Activated naive CD4-positive, alpha-beta T cell treated with anti-CD3 and anti-CD28 coated beads for 36 hours (primary cell): ENCODE measurements at regions not wholly inside any gene's neighbourhood (a gene's known extent, or its start where the extent isn't known, plus 50 kb on each side); places are given as distances from the start of the nearest gene placed in this dataset.

Source experiments
- CTCF ChIA-PET: fragments of 350-600 bp; sonication (Branson Sonifier 250); formaldehyde crosslinking; loops from one replicate; lab custom pipeline; 2021; ENCODE audit warnings: antibody characterized with exemption; lab: Charles Lee
- DNase-seq: peaks from one replicate; pipeline ENCODE4 v3.0.0-alpha.2; 2020
- H3K27ac Mint-ChIP-seq: one replicate; pipeline ENCODE4 v1.8.0; 2021; ENCODE audit warnings: mild to moderate bottlenecking, mixed read lengths
- H3K27me3 Mint-ChIP-seq: one replicate; pipeline ENCODE4 v1.8.0; 2021; ENCODE audit warnings: low read depth, mixed read lengths
- H3K36me3 Mint-ChIP-seq: one replicate; pipeline ENCODE4 v1.8.0; 2021; ENCODE audit warnings: low read depth, mixed read lengths
- H3K4me1 Mint-ChIP-seq: one replicate; pipeline ENCODE4 v1.8.0; 2021; ENCODE audit warnings: low read depth, mixed read lengths
- H3K4me3 Mint-ChIP-seq: one replicate; pipeline ENCODE4 v1.8.0; 2021; ENCODE audit warnings: mild to moderate bottlenecking, moderate library complexity, mixed read lengths
- H3K9me3 Mint-ChIP-seq: one replicate; pipeline ENCODE4 v1.8.0; 2021; ENCODE audit warnings: mixed read lengths
- intact Hi-C: fragments of 100-400 bp; cut with micrococcal nuclease; formaldehyde crosslinking; loops from one replicate; pipeline ENCODE4 v1.15.1; 2023

GRCh38 chr9:91117474-91117891, 244.2 kb downstream of the AUH start:
- no peaks in the 10 kb centered on the region for H3K4me1 Mint-ChIP-seq
- peaks cover 1% of the 10 kb centered on the region for H3K36me3 Mint-ChIP-seq
- intact Hi-C loops, result no loop called here
- CTCF ChIA-PET, result interaction anchor here (0.6 kb wide), 1 partner anchor 50 kb away, joined by 3 read pairs; no protein-coding TSS in a partner anchor
- no peaks in the 10 kb centered on the region for H3K9me3 Mint-ChIP-seq
- H3K4me3 Mint-ChIP-seq, result no peak overlapping the region
- no peak for DNase-seq
- no peak overlapping the region for H3K27ac Mint-ChIP-seq
- peaks cover 40% of the 10 kb centered on the region for H3K27me3 Mint-ChIP-seq

DNA sequence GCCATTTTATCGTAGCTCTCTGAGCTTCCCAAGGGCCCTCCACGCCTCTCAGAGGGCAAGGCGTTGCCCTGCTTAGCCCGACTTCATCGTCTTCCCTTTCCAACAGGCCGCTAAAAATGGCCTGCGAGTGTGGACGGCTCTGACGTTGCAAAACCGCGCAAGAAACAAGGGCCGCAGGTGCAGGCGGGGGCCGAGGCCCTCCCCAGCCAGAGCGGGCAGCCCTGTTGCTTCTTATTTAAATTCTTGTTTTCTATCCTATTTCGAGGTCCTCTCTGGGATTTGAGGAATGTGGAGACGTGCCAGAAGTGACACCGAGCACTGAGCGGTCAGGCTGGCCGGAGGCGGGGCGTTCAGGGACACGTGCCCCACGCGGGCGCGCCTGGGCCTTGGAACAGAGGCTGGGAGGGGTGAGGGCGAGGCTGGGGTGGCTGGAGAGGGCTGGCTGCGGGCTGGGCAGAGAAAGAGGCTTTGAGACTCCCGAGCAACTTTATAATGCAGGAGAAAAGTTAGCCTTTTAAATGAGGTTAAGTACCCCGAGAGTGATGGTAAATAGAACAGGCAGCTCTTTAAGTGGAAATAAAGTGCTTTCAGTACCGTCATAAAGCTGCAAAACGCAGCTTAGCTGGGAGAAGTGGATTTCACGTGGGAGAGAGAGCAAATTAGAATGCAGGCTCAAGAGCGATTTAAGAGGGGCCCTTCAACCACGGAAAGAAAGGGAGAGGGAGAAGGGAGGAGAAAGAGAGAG, 243.6 kb downstream of the AUH start:
- intact Hi-C loops, result no loop called here
- CTCF ChIA-PET, result interaction anchor here (0.6 kb wide), 1 partner anchor 49 kb away, joined by 3 read pairs; no protein-coding TSS in a partner anchor
- peaks cover 5% of the 10 kb centered on the region for H3K4me1 Mint-ChIP-seq
- H3K27me3 Mint-ChIP-seq, result peaks cover 37% of the 10 kb centered on the region
- H3K27ac Mint-ChIP-seq, result no peak overlapping the region
- H3K36me3 Mint-ChIP-seq, result peaks cover 1% of the 10 kb centered on the region
- DNase-seq, result no peak
- H3K9me3 Mint-ChIP-seq, result no peaks in the 10 kb centered on the region
- no peak overlapping the region for H3K4me3 Mint-ChIP-seq

GRCh38 chr9:91118704-91119025, 243.1 kb downstream of the AUH start:
- Mint-ChIP-seq H3K27me3 (peaks cover 37% of the 10 kb centered on the region), H3K27ac (no peak overlapping the region), H3K36me3 (peaks cover 1% of the 10 kb centered on the region), H3K4me1 (peaks cover 6% of the 10 kb centered on the region), H3K4me3 (no peak overlapping the region), H3K9me3 (no peaks in the 10 kb centered on the region)
- CTCF ChIA-PET, result interaction anchor here (1.0 kb wide), 1 partner anchor 12 kb away, joined by 3 read pairs; no protein-coding TSS in a partner anchor
- intact Hi-C loops, result no loop called here
- no peak for DNase-seq

- H3K27ac Mint-ChIP-seq, result no peak overlapping the region
- H3K27me3 Mint-ChIP-seq, result peaks cover 37% of the 10 kb centered on the region
- H3K36me3 Mint-ChIP-seq, result peaks cover 1% of the 10 kb centered on the region
- CTCF ChIA-PET, result interaction anchor here (1.0 kb wide), 1 partner anchor 12 kb away, joined by 3 read pairs; no protein-coding TSS in a partner anchor
- peaks cover 6% of the 10 kb centered on the region for H3K4me1 Mint-ChIP-seq
- intact Hi-C loops, result no loop called here
- DNase-seq, result no peak
- H3K4me3 Mint-ChIP-seq, result no peak overlapping the region
- no peaks in the 10 kb centered on the region for H3K9me3 Mint-ChIP-seq
Measured at GRCh38 chr9:91119142-91119541, 242.6 kb downstream of the AUH start.

DNA sequence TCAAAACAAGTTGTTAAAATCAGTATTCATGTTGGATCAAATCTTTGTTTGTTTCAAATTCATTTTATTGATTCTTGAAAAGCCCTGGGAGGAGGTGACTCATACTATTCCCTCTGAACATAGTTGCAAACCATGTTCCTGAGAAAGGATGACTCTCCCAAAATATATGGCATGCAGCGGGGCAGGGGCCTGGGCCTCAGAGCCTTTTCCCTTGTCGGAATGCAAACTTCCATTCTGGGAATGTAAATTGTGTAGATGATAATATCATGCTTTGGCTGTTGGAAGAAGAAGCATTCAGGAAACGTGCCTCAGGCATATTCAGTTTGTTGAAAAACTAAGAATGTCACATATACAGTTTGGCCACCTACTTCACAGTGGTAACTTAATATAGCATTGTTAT, 242.0 kb downstream of the AUH start:
- Mint-ChIP-seq H3K9me3 (no peaks in the 10 kb centered on the region), H3K4me3 (no peak overlapping the region), H3K27ac (no peak overlapping the region), H3K36me3 (peaks cover 1% of the 10 kb centered on the region), H3K4me1 (peaks cover 6% of the 10 kb centered on the region), H3K27me3 (peaks cover 37% of the 10 kb centered on the region)
- intact Hi-C loops, result no loop called here
- DNase-seq, result no peak
- CTCF ChIA-PET, result interaction anchor here (1.0 kb wide), 1 partner anchor 11 kb away, joined by 3 read pairs; no protein-coding TSS in a partner anchor

- intact Hi-C loops, result no loop called here
- Mint-ChIP-seq H3K4me3 (no peak overlapping the region), H3K36me3 (peaks cover 1% of the 10 kb centered on the region), H3K27me3 (peaks cover 37% of the 10 kb centered on the region), H3K27ac (no peak overlapping the region), H3K9me3 (no peaks in the 10 kb centered on the region), H3K4me1 (peaks cover 6% of the 10 kb centered on the region)
- no peak for DNase-seq
- CTCF ChIA-PET, result no interaction called here
Measured at GRCh38 chr9:91120200-91120599, 241.5 kb downstream of the AUH start.

- no peak for DNase-seq
- Mint-ChIP-seq H3K4me3 (no peak overlapping the region), H3K36me3 (peaks cover 1% of the 10 kb centered on the region), H3K27ac (no peak overlapping the region), H3K27me3 (peaks cover 20% of the 10 kb centered on the region), H3K4me1 (peaks cover 6% of the 10 kb centered on the region), H3K9me3 (peaks cover 1% of the 10 kb centered on the region)
- CTCF ChIA-PET, result no interaction called here
- intact Hi-C loops, result no loop called here
Measured at GRCh38 chr9:91122755-91123154, 239.0 kb downstream of the AUH start.

- H3K27ac Mint-ChIP-seq, result no peak overlapping the region
- intact Hi-C loops, result no loop called here
- CTCF ChIA-PET, result no interaction called here
Measured at GRCh38 chr9:91126761-91127445, 234.8 kb downstream of the AUH start.

DNA sequence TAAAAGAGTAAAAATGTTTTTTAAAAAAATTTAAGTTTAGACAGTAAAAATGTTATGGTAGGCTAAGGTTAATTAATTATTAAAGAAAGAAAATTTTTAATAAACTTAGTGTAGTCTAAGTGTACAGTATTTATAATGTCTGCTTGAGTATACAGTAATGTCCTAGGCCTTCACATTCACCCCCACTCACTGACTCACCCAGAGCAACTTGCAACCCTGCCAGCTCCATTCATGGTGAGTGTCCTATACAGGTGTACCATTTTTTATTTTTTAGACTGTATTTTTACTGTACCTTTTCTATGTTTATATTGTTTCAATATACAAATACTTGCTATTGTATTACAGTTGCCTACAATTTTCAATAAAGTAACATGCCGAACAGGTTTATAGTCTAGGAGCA, 234.1 kb downstream of the AUH start:
- no peak for DNase-seq
- H3K36me3 Mint-ChIP-seq, result no peaks in the 10 kb centered on the region
- peaks cover 6% of the 10 kb centered on the region for H3K27me3 Mint-ChIP-seq
- peaks cover 1% of the 10 kb centered on the region for H3K9me3 Mint-ChIP-seq
- intact Hi-C loops, result no loop called here
- H3K27ac Mint-ChIP-seq, result no peak overlapping the region
- H3K4me3 Mint-ChIP-seq, result no peak overlapping the region
- CTCF ChIA-PET, result interaction anchor here (0.6 to 0.7 kb wide), 3 partner anchors 405 to 1543 kb away, joined by 3 to 4 read pairs (median 3); no protein-coding TSS in a partner anchor
- H3K4me1 Mint-ChIP-seq, result peaks cover 20% of the 10 kb centered on the region

More at GRCh38 chr9:91126761-91127445, 234.8 kb downstream of the AUH start:
- Mint-ChIP-seq H3K27me3 (peaks cover 6% of the 10 kb centered on the region), H3K9me3 (peaks cover 1% of the 10 kb centered on the region), H3K4me1 (peaks cover 21% of the 10 kb centered on the region), H3K36me3 (peaks cover 1% of the 10 kb centered on the region), H3K4me3 (no peak overlapping the region)
- no peak for DNase-seq

DNA sequence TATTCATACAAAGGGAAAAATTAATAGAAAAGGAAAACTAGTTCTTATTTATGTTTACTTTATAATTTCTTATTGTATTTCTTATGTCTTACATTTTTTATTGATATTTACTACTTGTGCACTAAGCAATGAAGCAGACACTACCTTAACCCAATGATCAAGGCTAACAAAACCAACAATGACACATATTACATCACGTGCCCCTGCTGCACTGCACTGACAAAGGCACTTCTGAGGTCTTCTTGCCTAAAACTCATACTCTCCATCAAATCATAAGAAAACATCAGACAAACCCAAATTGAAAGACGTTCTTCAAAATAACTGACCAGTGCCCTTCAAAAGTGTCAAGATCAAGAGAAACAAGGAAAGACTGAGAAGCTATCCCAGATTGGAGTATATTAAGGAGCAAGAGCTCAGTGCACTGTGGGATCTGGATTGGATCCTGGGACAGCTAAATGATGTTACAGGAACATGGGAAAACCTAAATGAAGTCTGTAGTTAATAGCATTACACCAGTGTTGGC, 230.9 kb downstream of the AUH start:
- CTCF ChIA-PET, result interaction anchor here (0.6 to 1.6 kb wide), 5 partner anchors 12 to 296 kb away, joined by 3 to 10 read pairs (median 3); no protein-coding TSS in a partner anchor
- H3K27me3 Mint-ChIP-seq, result peaks cover 8% of the 10 kb centered on the region
- DNase-seq, result no peak
- H3K36me3 Mint-ChIP-seq, result no peaks in the 10 kb centered on the region
- intact Hi-C loops, result loop anchor here (1.0 to 2.0 kb wide), 7 partner anchors 16 to 83 kb away; no protein-coding TSS in a partner anchor
- peaks cover 15% of the 10 kb centered on the region for H3K4me1 Mint-ChIP-seq
- peak overlapping the region; percentile 82 for H3K27ac Mint-ChIP-seq
- H3K9me3 Mint-ChIP-seq, result no peaks in the 10 kb centered on the region
- H3K4me3 Mint-ChIP-seq, result no peak overlapping the region

DNA sequence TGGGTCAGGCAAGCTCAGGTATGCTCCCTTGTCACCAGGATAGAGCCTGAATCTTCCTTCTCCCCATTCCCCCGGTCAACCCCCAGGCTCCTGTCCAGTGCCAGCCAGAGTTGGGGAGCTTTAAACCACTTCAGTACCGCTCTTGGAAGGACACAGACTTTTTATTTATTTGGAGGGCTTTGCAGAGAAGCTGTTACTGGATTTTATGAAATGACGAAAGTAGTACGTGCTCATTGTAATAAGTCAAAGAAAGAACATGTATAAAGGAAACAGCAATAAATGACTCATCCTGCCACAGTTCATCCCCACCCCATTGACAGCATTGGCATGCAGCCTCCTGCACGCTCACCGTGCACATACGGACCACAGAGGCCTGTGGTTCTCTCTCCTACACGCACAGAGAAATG, 230.3 kb downstream of the AUH start:
- no peaks in the 10 kb centered on the region for H3K9me3 Mint-ChIP-seq
- no peak overlapping the region for H3K4me3 Mint-ChIP-seq
- H3K27ac Mint-ChIP-seq, result peak overlapping the region; percentile 82
- H3K27me3 Mint-ChIP-seq, result peaks cover 11% of the 10 kb centered on the region
- CTCF ChIA-PET, result interaction anchor here (0.6 to 1.6 kb wide), 5 partner anchors 12 to 295 kb away, joined by 3 to 10 read pairs (median 3); no protein-coding TSS in a partner anchor
- intact Hi-C loops, result loop anchor here (1.0 to 2.0 kb wide), 7 partner anchors 16 to 83 kb away; no protein-coding TSS in a partner anchor
- H3K36me3 Mint-ChIP-seq, result no peaks in the 10 kb centered on the region
- DNase-seq, result peak; percentile 86
- peaks cover 15% of the 10 kb centered on the region for H3K4me1 Mint-ChIP-seq

- intact Hi-C loops, result no loop called here
- no peaks in the 10 kb centered on the region for H3K36me3 Mint-ChIP-seq
Measured at GRCh38 chr9:91132576-91133073, 229.1 kb downstream of the AUH start.

More at GRCh38 chr9:91132576-91133073, 229.1 kb downstream of the AUH start:
- peaks cover 15% of the 10 kb centered on the region for H3K4me1 Mint-ChIP-seq
- H3K27me3 Mint-ChIP-seq, result peaks cover 15% of the 10 kb centered on the region
- no peak overlapping the region for H3K4me3 Mint-ChIP-seq
- no peak for DNase-seq
- CTCF ChIA-PET, result interaction anchor here (0.9 kb wide), 1 partner anchor 14 kb away, joined by 3 read pairs; no protein-coding TSS in a partner anchor
- no peaks in the 10 kb centered on the region for H3K9me3 Mint-ChIP-seq
- H3K27ac Mint-ChIP-seq, result no peak overlapping the region
